ENCODE measurements at regions not wholly inside any gene's neighbourhood (a gene's known extent, or its start where the extent isn't known, plus 50 kb on each side); places are given as distances from the start of the nearest gene placed in this dataset.
A peak's percentile ranks its signal among the peaks of the same experiment; 100 is the strongest.

DNA sequence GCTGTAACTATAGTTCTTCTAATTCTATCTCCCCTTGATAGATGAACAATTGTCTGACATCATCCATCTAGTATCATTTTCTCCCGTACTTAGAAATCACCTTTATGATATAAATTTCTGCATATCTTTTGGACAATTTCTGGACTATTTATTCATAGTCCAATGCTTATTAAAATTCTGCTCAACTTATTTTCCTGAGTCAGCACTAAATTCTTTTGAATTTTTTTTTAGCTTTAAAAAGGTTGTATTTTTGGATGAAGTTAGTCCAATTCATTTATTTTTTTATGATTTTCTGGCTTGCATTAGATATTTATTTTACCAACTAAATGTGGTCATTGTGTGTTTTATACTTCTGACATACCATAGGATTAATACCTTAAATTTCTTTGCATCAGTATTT is 538.5 kb upstream of the DCC start:
- intact Hi-C loops (cut with micrococcal nuclease), result no loop called here
- CTCF ChIA-PET (ENCODE audit: low intra/inter-chr PET ratio), result no interaction called here

DNA sequence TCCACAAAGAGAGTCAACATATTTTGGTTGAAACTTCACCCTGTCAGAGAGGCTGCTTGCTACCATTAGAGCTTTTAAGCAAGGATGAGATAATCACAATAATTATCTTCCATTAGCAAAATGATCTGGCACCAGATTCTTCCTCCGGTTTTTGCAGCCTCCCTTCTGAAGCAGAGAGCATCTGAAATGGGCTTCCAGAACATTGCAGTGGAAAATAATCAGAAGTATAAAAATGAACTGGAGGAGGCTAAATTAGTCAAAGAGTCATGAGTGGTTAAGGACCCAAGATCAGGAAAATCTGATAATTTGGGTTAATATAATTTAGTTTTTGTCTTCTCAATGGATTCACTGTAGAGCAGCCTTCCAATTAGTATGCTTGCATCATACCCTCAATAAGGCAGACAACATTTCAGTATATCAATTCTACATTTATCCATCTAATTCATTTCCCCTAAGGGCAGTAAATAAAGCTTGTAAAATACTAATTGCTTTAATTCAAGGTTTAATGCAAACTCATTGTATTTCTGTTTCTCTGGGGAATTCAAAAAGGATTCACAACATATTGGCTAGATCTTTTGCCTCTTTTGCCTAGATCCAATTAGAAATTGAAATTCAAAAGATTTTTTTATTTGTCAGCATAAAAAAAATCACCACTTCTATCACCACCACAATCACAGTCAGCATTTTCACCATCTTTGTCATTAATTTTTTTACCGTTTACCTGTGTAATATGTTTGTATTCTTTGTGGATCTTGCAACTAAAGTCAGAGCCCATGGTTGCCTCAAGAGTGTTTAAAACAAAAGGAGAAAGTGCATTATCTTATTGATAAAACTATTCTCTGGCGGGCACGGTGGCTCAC is 537.2 kb upstream of the DCC start:
- no TSS peak for BruUV-seq (replicated peaks)
- ATAC-seq, result no peak
- in situ Hi-C loops (cut with MboI) (no loop called here), intact Hi-C loops (cut with micrococcal nuclease) (no loop called here)
- H3K27me3 ChIP-seq (ENCODE audit: control insufficient read depth in 2 of 2, insufficient read depth in 2 of 2, low read length in 2 of 2), result no peaks in the 10 kb centered on the region
- ChIA-PET POLR2A (no interaction called here), CTCF (ENCODE audit: low intra/inter-chr PET ratio) (no interaction called here)
- H3K4me3 ChIP-seq, result no peak overlapping the region
- H4K20me1 ChIP-seq (replicated peaks; ENCODE audit: control insufficient read depth, insufficient read depth, low read length), result no peaks in the 10 kb centered on the region
- no peak overlapping the region for H2AFZ ChIP-seq (ENCODE audit: low read depth, low read length)
- H3K27ac ChIP-seq (ENCODE audit: extremely low read depth, low read depth, low read length), result no peak overlapping the region
- H3K79me2 ChIP-seq (ENCODE audit: control insufficient read depth, insufficient read depth, low read length), result no peaks in the 10 kb centered on the region
- no peaks in the 10 kb centered on the region for H3K36me3 ChIP-seq (ENCODE audit: control insufficient read depth, insufficient read depth, low read length)
- no peaks in the 10 kb centered on the region for H3K9me3 ChIP-seq (replicated peaks; ENCODE audit: control insufficient read depth, insufficient read depth, low read depth, low read length)
- no peak for DNase-seq (ENCODE audit: extremely low read depth in 1 of 4, low spot score in 3 of 4)
- FAIRE-seq, result no peak
- H3K4me2 ChIP-seq (ENCODE audit: insufficient read depth, low read length), result no peak overlapping the region
- H3K9ac ChIP-seq (ENCODE audit: insufficient read depth in 1 of 2, low read depth in 2 of 2, low read length in 2 of 2), result no peak overlapping the region
- H3K9me1 ChIP-seq (ENCODE audit: control insufficient read depth, insufficient read depth, low read length), result no peaks in the 10 kb centered on the region
- H3K4me1 ChIP-seq (replicated peaks in 1 of 2; ENCODE audit: control insufficient read depth in 2 of 2, insufficient read depth in 2 of 2, low read length in 2 of 2), result no peaks in the 10 kb centered on the region
- 0% methylated on average over 2 of the region's 4 CpGs for WGBS (ENCODE audit: insufficient coverage, low coverage, missing lambda C conversion rate)
- TF ChIP-seq, protein P1, sequence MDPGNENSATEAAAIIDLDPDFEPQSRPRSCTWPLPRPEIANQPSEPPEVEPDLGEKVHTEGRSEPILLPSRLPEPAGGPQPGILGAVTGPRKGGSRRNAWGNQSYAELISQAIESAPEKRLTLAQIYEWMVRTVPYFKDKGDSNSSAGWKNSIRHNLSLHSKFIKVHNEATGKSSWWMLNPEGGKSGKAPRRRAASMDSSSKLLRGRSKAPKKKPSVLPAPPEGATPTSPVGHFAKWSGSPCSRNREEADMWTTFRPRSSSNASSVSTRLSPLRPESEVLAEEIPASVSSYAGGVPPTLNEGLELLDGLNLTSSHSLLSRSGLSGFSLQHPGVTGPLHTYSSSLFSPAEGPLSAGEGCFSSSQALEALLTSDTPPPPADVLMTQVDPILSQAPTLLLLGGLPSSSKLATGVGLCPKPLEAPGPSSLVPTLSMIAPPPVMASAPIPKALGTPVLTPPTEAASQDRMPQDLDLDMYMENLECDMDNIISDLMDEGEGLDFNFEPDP (CRISPR knock-in tag; IDR thresholded peaks at IDR 0.05), result no peak
- TF ChIP-seq ZNF780A (CRISPR knock-in tag; IDR thresholded peaks at IDR 0.05) (no peak), ZNF77 (CRISPR knock-in tag; IDR thresholded peaks at IDR 0.05) (no peak), ZNF764 (CRISPR knock-in tag; IDR thresholded peaks at IDR 0.05; ENCODE audit: low read depth) (no peak), EHMT2 (IDR thresholded peaks at IDR 0.05) (no peak), TGIF2 (CRISPR knock-in tag; IDR thresholded peaks at IDR 0.05) (no peak)
- TF ChIP-seq, protein P2, sequence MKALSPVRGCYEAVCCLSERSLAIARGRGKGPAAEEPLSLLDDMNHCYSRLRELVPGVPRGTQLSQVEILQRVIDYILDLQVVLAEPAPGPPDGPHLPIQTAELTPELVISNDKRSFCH (CRISPR knock-in tag; IDR thresholded peaks at IDR 0.05), result no peak
- TF ChIP-seq, protein P2 (tag; IDR thresholded peaks at IDR 0.05), result no peak
- TF ChIP-seq, protein P3, sequence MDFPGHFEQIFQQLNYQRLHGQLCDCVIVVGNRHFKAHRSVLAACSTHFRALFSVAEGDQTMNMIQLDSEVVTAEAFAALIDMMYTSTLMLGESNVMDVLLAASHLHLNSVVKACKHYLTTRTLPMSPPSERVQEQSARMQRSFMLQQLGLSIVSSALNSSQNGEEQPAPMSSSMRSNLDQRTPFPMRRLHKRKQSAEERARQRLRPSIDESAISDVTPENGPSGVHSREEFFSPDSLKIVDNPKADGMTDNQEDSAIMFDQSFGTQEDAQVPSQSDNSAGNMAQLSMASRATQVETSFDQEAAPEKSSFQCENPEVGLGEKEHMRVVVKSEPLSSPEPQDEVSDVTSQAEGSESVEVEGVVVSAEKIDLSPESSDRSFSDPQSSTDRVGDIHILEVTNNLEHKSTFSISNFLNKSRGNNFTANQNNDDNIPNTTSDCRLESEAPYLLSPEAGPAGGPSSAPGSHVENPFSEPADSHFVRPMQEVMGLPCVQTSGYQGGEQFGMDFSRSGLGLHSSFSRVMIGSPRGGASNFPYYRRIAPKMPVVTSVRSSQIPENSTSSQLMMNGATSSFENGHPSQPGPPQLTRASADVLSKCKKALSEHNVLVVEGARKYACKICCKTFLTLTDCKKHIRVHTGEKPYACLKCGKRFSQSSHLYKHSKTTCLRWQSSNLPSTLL (IDR thresholded peaks at IDR 0.05), result no peak

More for the DNA sequence above, 538.5 kb upstream of the DCC start:
- H3K27ac ChIP-seq (ENCODE audit: extremely low read depth, low read depth, low read length), result no peak overlapping the region
- no peak for FAIRE-seq
- POLR2A ChIA-PET, result no interaction called here
- no peak for DNase-seq (ENCODE audit: extremely low read depth in 1 of 4, low spot score in 3 of 4)
- BruUV-seq (replicated peaks), result no TSS peak
- H3K9me3 ChIP-seq (replicated peaks; ENCODE audit: control insufficient read depth, insufficient read depth, low read depth, low read length), result no peaks in the 10 kb centered on the region
- in situ Hi-C loops (cut with MboI), result no loop called here
- H3K4me3 ChIP-seq, result no peak overlapping the region
- H2AFZ ChIP-seq (ENCODE audit: low read depth, low read length), result no peak overlapping the region
- no peaks in the 10 kb centered on the region for H3K4me1 ChIP-seq (replicated peaks in 1 of 2; ENCODE audit: control insufficient read depth in 2 of 2, insufficient read depth in 2 of 2, low read length in 2 of 2)
- H3K79me2 ChIP-seq (ENCODE audit: control insufficient read depth, insufficient read depth, low read length), result no peaks in the 10 kb centered on the region
- H3K27me3 ChIP-seq (ENCODE audit: control insufficient read depth in 2 of 2, insufficient read depth in 2 of 2, low read length in 2 of 2), result no peaks in the 10 kb centered on the region
- TF ChIP-seq HDAC8 (tag; IDR thresholded peaks at IDR 0.05) (no peak), MAFG (tag; conservative IDR thresholded peaks at IDR 0.05) (peak; percentile 61), ZNF217 (CRISPR knock-in tag; IDR thresholded peaks at IDR 0.05) (no peak), SAFB2 (IDR thresholded peaks at IDR 0.05; ENCODE audit: borderline replicate concordance, low read depth, low read length, severe bottlenecking) (no peak), MAFF (IDR thresholded peaks at IDR 0.05; ENCODE audit: low read length) (peak; percentile 71; the same call in 1 of the 2 replicates), ZBTB17 (CRISPR knock-in tag; IDR thresholded peaks at IDR 0.05) (no peak), PCBP2 (IDR thresholded peaks at IDR 0.05; ENCODE audit: low read depth, low read length, poor library complexity, severe bottlenecking) (no peak), MAFK (IDR thresholded peaks at IDR 0.05; ENCODE audit: low read length) (peak; percentile 83), ZNF316 (IDR thresholded peaks at IDR 0.05) (peak; percentile 73), C11orf30 (IDR thresholded peaks at IDR 0.05; ENCODE audit: low read depth) (peak; percentile 51; the same call in 1 of the 2 replicates), HNRNPUL1 (IDR thresholded peaks at IDR 0.05; ENCODE audit: low read length) (no peak)
- H4K20me1 ChIP-seq (replicated peaks; ENCODE audit: control insufficient read depth, insufficient read depth, low read length), result no peaks in the 10 kb centered on the region
- H3K36me3 ChIP-seq (ENCODE audit: control insufficient read depth, insufficient read depth, low read length), result no peaks in the 10 kb centered on the region
- H3K9ac ChIP-seq (ENCODE audit: insufficient read depth in 1 of 2, low read depth in 2 of 2, low read length in 2 of 2), result no peak overlapping the region
- 8% methylated on average over 1 of the region's 1 CpG for WGBS (ENCODE audit: insufficient coverage, low coverage, missing lambda C conversion rate)
- H3K9me1 ChIP-seq (ENCODE audit: control insufficient read depth, insufficient read depth, low read length), result no peaks in the 10 kb centered on the region
- H3K4me2 ChIP-seq (ENCODE audit: insufficient read depth, low read length), result no peak overlapping the region
- ATAC-seq, result no peak

Measured in K562 (cell line).